ENCODE measurements at regions not wholly inside any gene's neighbourhood (a gene's known extent, or its start where the extent isn't known, plus 50 kb on each side); places are given as distances from the start of the nearest gene placed in this dataset.

DNA sequence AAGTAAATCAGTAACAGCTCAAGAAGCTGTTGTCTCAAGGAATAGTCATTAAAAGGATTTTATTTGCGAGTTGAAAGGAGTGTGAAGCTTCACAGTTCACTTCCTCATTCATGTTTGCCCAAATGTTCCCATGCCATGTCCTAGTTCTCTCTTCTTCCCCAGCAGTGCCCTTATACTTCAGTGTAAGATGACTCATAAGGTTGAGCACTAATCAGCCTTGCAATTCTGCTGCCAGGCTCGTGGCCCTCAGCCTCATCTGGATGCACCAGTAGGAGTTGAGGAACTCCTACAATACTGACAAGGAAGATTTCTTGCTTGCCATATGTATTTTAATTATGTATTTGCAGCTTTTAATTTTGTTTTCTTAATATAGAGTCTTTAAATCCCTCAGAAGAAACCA is 1980.4 kb downstream of the SUCLG1 start:
- TF ChIP-seq EP300 (IDR thresholded peaks at IDR 0.05; ENCODE audit: borderline replicate concordance) (no peak), TEAD4 (IDR thresholded peaks at IDR 0.05) (no peak), TCF12 (IDR thresholded peaks at IDR 0.05; ENCODE audit: low read depth) (no peak), CEBPB (IDR thresholded peaks at IDR 0.05) (no peak), ZBTB7A (IDR thresholded peaks at IDR 0.05; ENCODE audit: low read depth) (no peak), RAD21 (IDR thresholded peaks at IDR 0.05; ENCODE audit: low read depth) (no peak), CREB1 (IDR thresholded peaks at IDR 0.05; ENCODE audit: low read depth) (no peak), YY1 (IDR thresholded peaks at IDR 0.05; ENCODE audit: low read depth) (no peak), EGR1 (IDR thresholded peaks at IDR 0.05) (no peak), NFIC (IDR thresholded peaks at IDR 0.05) (no peak), TAF1 (IDR thresholded peaks at IDR 0.05; ENCODE audit: low read depth) (no peak)
- TF ChIP-seq, protein P1, sequence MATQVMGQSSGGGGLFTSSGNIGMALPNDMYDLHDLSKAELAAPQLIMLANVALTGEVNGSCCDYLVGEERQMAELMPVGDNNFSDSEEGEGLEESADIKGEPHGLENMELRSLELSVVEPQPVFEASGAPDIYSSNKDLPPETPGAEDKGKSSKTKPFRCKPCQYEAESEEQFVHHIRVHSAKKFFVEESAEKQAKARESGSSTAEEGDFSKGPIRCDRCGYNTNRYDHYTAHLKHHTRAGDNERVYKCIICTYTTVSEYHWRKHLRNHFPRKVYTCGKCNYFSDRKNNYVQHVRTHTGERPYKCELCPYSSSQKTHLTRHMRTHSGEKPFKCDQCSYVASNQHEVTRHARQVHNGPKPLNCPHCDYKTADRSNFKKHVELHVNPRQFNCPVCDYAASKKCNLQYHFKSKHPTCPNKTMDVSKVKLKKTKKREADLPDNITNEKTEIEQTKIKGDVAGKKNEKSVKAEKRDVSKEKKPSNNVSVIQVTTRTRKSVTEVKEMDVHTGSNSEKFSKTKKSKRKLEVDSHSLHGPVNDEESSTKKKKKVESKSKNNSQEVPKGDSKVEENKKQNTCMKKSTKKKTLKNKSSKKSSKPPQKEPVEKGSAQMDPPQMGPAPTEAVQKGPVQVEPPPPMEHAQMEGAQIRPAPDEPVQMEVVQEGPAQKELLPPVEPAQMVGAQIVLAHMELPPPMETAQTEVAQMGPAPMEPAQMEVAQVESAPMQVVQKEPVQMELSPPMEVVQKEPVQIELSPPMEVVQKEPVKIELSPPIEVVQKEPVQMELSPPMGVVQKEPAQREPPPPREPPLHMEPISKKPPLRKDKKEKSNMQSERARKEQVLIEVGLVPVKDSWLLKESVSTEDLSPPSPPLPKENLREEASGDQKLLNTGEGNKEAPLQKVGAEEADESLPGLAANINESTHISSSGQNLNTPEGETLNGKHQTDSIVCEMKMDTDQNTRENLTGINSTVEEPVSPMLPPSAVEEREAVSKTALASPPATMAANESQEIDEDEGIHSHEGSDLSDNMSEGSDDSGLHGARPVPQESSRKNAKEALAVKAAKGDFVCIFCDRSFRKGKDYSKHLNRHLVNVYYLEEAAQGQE (IDR thresholded peaks at IDR 0.05; ENCODE audit: low read depth), result no peak
- TF ChIP-seq, protein P2, sequence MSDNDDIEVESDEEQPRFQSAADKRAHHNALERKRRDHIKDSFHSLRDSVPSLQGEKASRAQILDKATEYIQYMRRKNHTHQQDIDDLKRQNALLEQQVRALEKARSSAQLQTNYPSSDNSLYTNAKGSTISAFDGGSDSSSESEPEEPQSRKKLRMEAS (IDR thresholded peaks at IDR 0.05), result no peak

DNA sequence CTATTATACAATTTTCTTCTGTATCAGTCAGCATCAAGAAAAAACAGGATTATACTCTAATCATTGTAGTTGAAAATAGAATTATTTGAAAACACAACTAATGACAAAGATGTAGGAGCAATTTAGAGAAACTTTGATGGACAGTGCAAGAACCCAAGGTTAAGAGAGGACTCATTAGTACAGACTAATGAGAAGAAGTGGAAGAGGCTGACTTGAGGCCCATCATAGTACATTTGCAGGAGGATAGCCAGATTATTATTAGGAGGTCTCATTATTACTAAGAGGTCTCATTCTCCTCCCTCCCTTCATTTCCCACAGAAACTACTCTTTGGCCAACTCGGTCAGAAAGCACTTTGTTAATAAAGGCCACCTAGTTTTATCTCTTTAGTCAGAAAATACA is 1983.0 kb downstream of the SUCLG1 start:
- TF ChIP-seq NFIC (IDR thresholded peaks at IDR 0.05), result no peak
- no peak for TF ChIP-seq CEBPB (IDR thresholded peaks at IDR 0.05)
- TF ChIP-seq EGR1 (IDR thresholded peaks at IDR 0.05), result no peak
- TF ChIP-seq FOXM1 (IDR thresholded peaks at IDR 0.05; ENCODE audit: borderline replicate concordance, low read depth), result no peak
- TF ChIP-seq YY1 (IDR thresholded peaks at IDR 0.05; ENCODE audit: low read depth), result no peak
- no peak for TF ChIP-seq TEAD4 (IDR thresholded peaks at IDR 0.05)
- TF ChIP-seq TAF1 (IDR thresholded peaks at IDR 0.05; ENCODE audit: low read depth), result no peak
- no peak for TF ChIP-seq EP300 (IDR thresholded peaks at IDR 0.05; ENCODE audit: borderline replicate concordance)
- TF ChIP-seq, protein P3, sequence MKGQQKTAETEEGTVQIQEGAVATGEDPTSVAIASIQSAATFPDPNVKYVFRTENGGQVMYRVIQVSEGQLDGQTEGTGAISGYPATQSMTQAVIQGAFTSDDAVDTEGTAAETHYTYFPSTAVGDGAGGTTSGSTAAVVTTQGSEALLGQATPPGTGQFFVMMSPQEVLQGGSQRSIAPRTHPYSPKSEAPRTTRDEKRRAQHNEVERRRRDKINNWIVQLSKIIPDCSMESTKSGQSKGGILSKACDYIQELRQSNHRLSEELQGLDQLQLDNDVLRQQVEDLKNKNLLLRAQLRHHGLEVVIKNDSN (IDR thresholded peaks at IDR 0.05), result no peak
- TF ChIP-seq, protein P1 (IDR thresholded peaks at IDR 0.05; ENCODE audit: low read depth), result no peak

DNA sequence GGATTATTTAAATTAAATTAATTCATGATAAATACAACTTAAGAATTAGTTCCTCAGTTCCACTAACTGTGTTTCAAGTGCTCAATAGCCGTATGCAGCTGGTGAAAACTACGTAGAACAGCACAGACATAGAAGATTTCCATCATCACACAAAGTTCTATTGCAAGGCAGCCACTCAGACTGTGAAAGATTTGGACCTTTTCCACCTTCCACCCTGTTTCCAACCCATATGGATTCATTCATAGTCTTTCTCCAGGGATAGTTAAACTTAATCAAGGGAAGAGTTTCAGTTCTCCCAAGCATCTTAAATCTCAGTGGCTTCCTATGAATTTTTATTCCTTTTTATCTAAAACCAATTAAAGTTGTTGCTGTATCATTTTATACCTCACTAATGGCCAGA is 2030.8 kb downstream of the SUCLG1 start:
- no peak for TF ChIP-seq ZBTB7A (IDR thresholded peaks at IDR 0.05; ENCODE audit: low read depth)
- no peak for TF ChIP-seq CEBPB (IDR thresholded peaks at IDR 0.05)
- TF ChIP-seq TAF1 (IDR thresholded peaks at IDR 0.05; ENCODE audit: low read depth), result no peak
- TF ChIP-seq FOXM1 (IDR thresholded peaks at IDR 0.05; ENCODE audit: borderline replicate concordance, low read depth), result no peak
- TF ChIP-seq, protein P3 (IDR thresholded peaks at IDR 0.05), result no peak
- TF ChIP-seq, protein P2 (IDR thresholded peaks at IDR 0.05), result no peak
- TF ChIP-seq RAD21 (IDR thresholded peaks at IDR 0.05; ENCODE audit: low read depth), result no peak
- no peak for TF ChIP-seq TEAD4 (IDR thresholded peaks at IDR 0.05)
- TF ChIP-seq YY1 (IDR thresholded peaks at IDR 0.05; ENCODE audit: low read depth), result no peak
- TF ChIP-seq, protein P1 (IDR thresholded peaks at IDR 0.05; ENCODE audit: low read depth), result no peak
- no peak for TF ChIP-seq EP300 (IDR thresholded peaks at IDR 0.05; ENCODE audit: borderline replicate concordance)
- TF ChIP-seq EGR1 (IDR thresholded peaks at IDR 0.05), result no peak
- TF ChIP-seq TCF12 (IDR thresholded peaks at IDR 0.05; ENCODE audit: low read depth), result no peak

DNA sequence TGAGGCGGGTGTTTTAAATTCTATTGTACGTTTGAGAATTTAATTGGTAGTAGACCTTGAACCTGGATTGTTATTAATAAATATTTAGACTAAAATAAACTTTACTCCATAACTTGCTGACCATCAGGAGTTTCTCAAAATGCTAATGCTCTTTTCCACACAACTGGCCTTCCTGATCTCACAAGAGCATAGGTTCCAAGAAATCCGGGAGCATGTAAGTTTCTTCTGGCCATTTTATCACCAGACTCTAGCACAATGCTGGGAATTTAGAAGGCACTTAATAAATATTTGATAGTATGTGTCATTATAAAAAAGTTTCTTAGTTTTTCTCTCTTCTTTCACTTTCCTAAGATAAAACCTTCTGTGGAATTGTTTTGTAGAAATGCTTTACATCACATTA is 2047.1 kb downstream of the SUCLG1 start:
- TF ChIP-seq CEBPB (IDR thresholded peaks at IDR 0.05), result no peak
- TF ChIP-seq EGR1 (IDR thresholded peaks at IDR 0.05), result no peak
- TF ChIP-seq ZBTB7A (IDR thresholded peaks at IDR 0.05; ENCODE audit: low read depth), result no peak
- TF ChIP-seq FOXM1 (IDR thresholded peaks at IDR 0.05; ENCODE audit: borderline replicate concordance, low read depth), result no peak
- TF ChIP-seq NFIC (IDR thresholded peaks at IDR 0.05), result no peak
- TF ChIP-seq, protein P1 (IDR thresholded peaks at IDR 0.05; ENCODE audit: low read depth), result no peak
